WTC11 (cell line): ENCODE measurements at regions not wholly inside any gene's neighbourhood (a gene's known extent, or its start where the extent isn't known, plus 50 kb on each side); places are given as distances from the start of the nearest gene placed in this dataset.
"Not testable (repeated sequence)": the region's sequence is repeated elsewhere in the genome, so short reads cannot be mapped to it uniquely, and the experiment has no call there.

Experiments
- ATAC-seq: fragments of 200-7000 bp; cut with Tn5 transposase; 2 replicates; pipeline ENCODE4 v1.10.0; 2021; ENCODE audit warnings: mild to moderate bottlenecking, moderate library complexity
- CTCF ChIA-PET: fragments of 300-600 bp; sonication (Branson Sonifier 250); formaldehyde crosslinking; loops from one replicate; lab custom pipeline; 2021; ENCODE audit warnings: antibody characterized with exemption; lab: Charles Lee
- POLR2A ChIA-PET: fragments of 350-600 bp; sonication (Branson Sonifier 250); formaldehyde crosslinking; loops from one replicate; lab custom pipeline; 2021; ENCODE audit warnings: antibody characterized with exemption; lab: Charles Lee
- DNase-seq: peaks from one replicate; pipeline ENCODE4 v3.0.0; 2021; ENCODE audit warnings: low spot score
- H3K27ac Mint-ChIP-seq: 2 replicates; pipeline ENCODE4 v1.8.0; 2021; ENCODE audit warnings: mixed read lengths
- H3K27me3 Mint-ChIP-seq: 2 replicates; pipeline ENCODE4 v1.8.0; 2021; ENCODE audit warnings: low read depth, mild to moderate bottlenecking, moderate library complexity, mixed read lengths
- H3K36me3 Mint-ChIP-seq: 2 replicates; pipeline ENCODE4 v1.8.0; 2021; ENCODE audit warnings: mixed read lengths
- H3K4me1 Mint-ChIP-seq: 2 replicates; pipeline ENCODE4 v1.8.0; 2022; ENCODE audit warnings: mixed read lengths
- H3K4me3 Mint-ChIP-seq: 2 replicates; pipeline ENCODE4 v1.8.0; 2021; ENCODE audit warnings: mild to moderate bottlenecking, moderate library complexity, mixed read lengths
- H3K9me3 Mint-ChIP-seq: 2 replicates; pipeline ENCODE4 v1.8.0; 2021; ENCODE audit warnings: mixed read lengths
- CBFB ChIP-seq: sonication (generic); formaldehyde crosslinking; IDR thresholded peaks from 2 replicates; pipeline ENCODE4 v1.8.1; 2022; ENCODE audit warnings: mild to moderate bottlenecking, low read depth, missing genetic modification reagents
- ELF4 ChIP-seq: sonication (generic); formaldehyde crosslinking; IDR thresholded peaks from 2 replicates; pipeline ENCODE4 v1.8.1; 2022; ENCODE audit warnings: low read depth, mild to moderate bottlenecking, moderate library complexity, missing genetic modification reagents
- ESRRA ChIP-seq: sonication (generic); formaldehyde crosslinking; IDR thresholded peaks from 2 replicates; pipeline ENCODE4 v1.8.1; 2022; ENCODE audit warnings: mild to moderate bottlenecking, missing genetic modification reagents, borderline replicate concordance
- FOXP1 ChIP-seq: sonication (generic); formaldehyde crosslinking; IDR thresholded peaks from 2 replicates; pipeline ENCODE4 v1.8.0; 2022; ENCODE audit warnings: missing genetic modification reagents, mild to moderate bottlenecking, moderate library complexity, borderline replicate concordance
- MYBL2 ChIP-seq: sonication (generic); formaldehyde crosslinking; IDR thresholded peaks from 2 replicates; pipeline ENCODE4 v1.8.1; 2023; ENCODE audit warnings: mild to moderate bottlenecking, moderate library complexity, missing genetic modification reagents
- NR3C1 ChIP-seq: sonication (generic); formaldehyde crosslinking; conservative IDR thresholded peaks from 2 replicates; pipeline ENCODE4 v1.8.1; 2023; ENCODE audit warnings: low read depth, mild to moderate bottlenecking, missing genetic modification reagents
- PRDM15 ChIP-seq: sonication (generic); formaldehyde crosslinking; IDR thresholded peaks from 2 replicates; pipeline ENCODE4 v1.8.0; 2022; ENCODE audit warnings: missing genetic modification reagents
- PREB ChIP-seq: sonication (generic); formaldehyde crosslinking; IDR thresholded peaks from 2 replicates; pipeline ENCODE4 v1.8.1; 2022; ENCODE audit warnings: mild to moderate bottlenecking, missing genetic modification reagents, moderate library complexity, borderline replicate concordance
- PRRX2 ChIP-seq: fragments of 250-450 bp; sonication (Bioruptor Pico); IDR thresholded peaks from 2 replicates; pipeline ENCODE4 v1.8.0; 2021; ENCODE audit warnings: mild to moderate bottlenecking
- SP1 ChIP-seq: sonication (generic); formaldehyde crosslinking; conservative IDR thresholded peaks from 2 replicates; pipeline ENCODE4 v1.8.1; 2022; ENCODE audit warnings: missing genetic modification reagents
- STAT6 ChIP-seq: sonication (generic); formaldehyde crosslinking; conservative IDR thresholded peaks from 2 replicates; pipeline ENCODE4 v1.8.1; 2023; ENCODE audit warnings: mild to moderate bottlenecking, low read depth, missing genetic modification reagents, moderate library complexity
- ZMAT4 ChIP-seq: fragments of 250-450 bp; sonication (Bioruptor Pico); IDR thresholded peaks from 2 replicates; pipeline ENCODE4 v1.9.0; 2021; ENCODE audit warnings: mild to moderate bottlenecking
- ZNF317 ChIP-seq: sonication (generic); formaldehyde crosslinking; IDR thresholded peaks from 2 replicates; pipeline ENCODE4 v1.8.1; 2023; ENCODE audit warnings: low read depth, mild to moderate bottlenecking, moderate library complexity, missing genetic modification reagents, borderline replicate concordance
- ZNF396 ChIP-seq: fragments of 250-450 bp; sonication (Bioruptor Pico); IDR thresholded peaks from 2 replicates; pipeline ENCODE4 v1.8.0; 2021; ENCODE audit warnings: mild to moderate bottlenecking, moderate library complexity, borderline replicate concordance
- ZNF425 ChIP-seq: fragments of 250-450 bp; sonication (Bioruptor Pico); conservative IDR thresholded peaks from 2 replicates; pipeline ENCODE4 v1.9.0; 2021; ENCODE audit warnings: mild to moderate bottlenecking

- no peak for ATAC-seq
- Mint-ChIP-seq H3K27ac (no peak overlapping the region), H3K27me3 (peaks cover 3% of the 10 kb centered on the region), H3K36me3 (peaks cover 42% of the 10 kb centered on the region), H3K4me1 (peaks cover 10% of the 10 kb centered on the region), H3K4me3 (no peak overlapping the region), H3K9me3 (peaks cover 65% of the 10 kb centered on the region)
- TF ChIP-seq ESRRA, result no peak
- TF ChIP-seq SP1 (CRISPR knock-in tag), result no peak
- TF ChIP-seq FOXP1 (CRISPR knock-in tag), result no peak
- no peak for TF ChIP-seq ZNF317 (CRISPR knock-in tag)
- TF ChIP-seq MYBL2 (CRISPR knock-in tag), result no peak
- no peak for TF ChIP-seq CBFB
- no peak for TF ChIP-seq ELF4 (CRISPR knock-in tag)
- no peak for TF ChIP-seq ZMAT4 (CRISPR knock-in tag)
- no peak for TF ChIP-seq NR3C1 (CRISPR knock-in tag)
- TF ChIP-seq PRRX2 (CRISPR knock-in tag), result no peak
- TF ChIP-seq ZNF396 (CRISPR knock-in tag), result no peak
- no peak for TF ChIP-seq PRDM15 (CRISPR knock-in tag)
- no peak for TF ChIP-seq ZNF425 (CRISPR knock-in tag)
- TF ChIP-seq PREB (CRISPR knock-in tag), result no peak
- no peak for TF ChIP-seq STAT6 (CRISPR knock-in tag)
- no peak for DNase-seq
- POLR2A ChIA-PET, result no interaction called here
- CTCF ChIA-PET, result interaction anchor here (1.8 kb wide), 1 partner anchor 31 kb away, joined by 6 read pairs; no protein-coding TSS in a partner anchor
Measured at GRCh38 chr1:224820341-224820740, 109.1 kb upstream of the DNAH14 start.

GRCh38 chr1:224821751-224822150 lies 107.7 kb upstream of the DNAH14 start:
- H3K27ac Mint-ChIP-seq, ATAC-seq, DNase-seq, H3K4me1 Mint-ChIP-seq, H3K27me3 Mint-ChIP-seq, CTCF ChIA-PET, H3K4me3 Mint-ChIP-seq, POLR2A ChIA-PET: not testable (repeated sequence)
- Mint-ChIP-seq H3K36me3 (peaks cover 39% of the 10 kb centered on the region), H3K9me3 (peaks cover 60% of the 10 kb centered on the region)
